RWPE1 (cell line): ENCODE measurements at regions not wholly inside any gene's neighbourhood (a gene's known extent, or its start where the extent isn't known, plus 50 kb on each side); places are given as distances from the start of the nearest gene placed in this dataset.

Source experiments
- CTCF ChIA-PET: fragments of 350-600 bp; sonication (Branson Sonifier 250); formaldehyde crosslinking; extraction: SDS; loops from one replicate; lab custom pipeline; 2021; lab: Yijun Ruan, JAX
- POLR2A ChIA-PET: fragments of 400-600 bp; formaldehyde crosslinking; extraction: SDS; loops from one replicate; lab custom pipeline; 2020; ENCODE audit warnings: antibody characterized with exemption; ENCODE audit not compliant: low non-redundant PET; lab: Yijun Ruan, JAX
- DNase-seq: peaks from one replicate; pipeline ENCODE4 v3.0.0; 2012; ENCODE audit warnings: low spot score
- H3K27ac ChIP-seq: fragments of 450-650 bp; 2 replicates; pipeline ENCODE4 v1.5.1; 2017
- TF ChIP-seq, protein P1 (sequence below): fragments of 450-650 bp; conservative IDR thresholded peaks from 2 replicates; pipeline ENCODE4 v1.5.1; 2017; ENCODE audit warnings: low read depth, mild to moderate bottlenecking

DNA sequence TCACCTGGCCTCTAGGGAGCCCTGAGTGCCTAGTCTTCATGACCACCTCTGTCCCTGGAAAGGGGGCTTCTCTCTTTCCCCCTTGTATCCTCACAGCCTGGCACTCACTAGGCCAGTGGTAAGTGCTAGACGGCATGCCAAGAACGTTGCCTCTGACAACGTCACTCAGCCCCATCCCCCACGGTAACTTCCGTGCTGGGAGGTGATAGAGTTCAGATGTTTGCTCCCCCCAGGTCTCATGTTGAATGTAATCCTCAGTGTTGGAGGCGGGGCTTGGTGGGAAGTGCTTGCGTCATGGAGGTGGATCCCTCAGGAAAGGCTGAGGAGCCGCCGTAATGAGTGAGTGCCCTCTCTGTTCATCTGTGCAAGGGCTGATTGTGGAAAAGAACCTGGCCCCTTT, 343.3 kb upstream of the MKI67 start:
- TF ChIP-seq, protein P1, sequence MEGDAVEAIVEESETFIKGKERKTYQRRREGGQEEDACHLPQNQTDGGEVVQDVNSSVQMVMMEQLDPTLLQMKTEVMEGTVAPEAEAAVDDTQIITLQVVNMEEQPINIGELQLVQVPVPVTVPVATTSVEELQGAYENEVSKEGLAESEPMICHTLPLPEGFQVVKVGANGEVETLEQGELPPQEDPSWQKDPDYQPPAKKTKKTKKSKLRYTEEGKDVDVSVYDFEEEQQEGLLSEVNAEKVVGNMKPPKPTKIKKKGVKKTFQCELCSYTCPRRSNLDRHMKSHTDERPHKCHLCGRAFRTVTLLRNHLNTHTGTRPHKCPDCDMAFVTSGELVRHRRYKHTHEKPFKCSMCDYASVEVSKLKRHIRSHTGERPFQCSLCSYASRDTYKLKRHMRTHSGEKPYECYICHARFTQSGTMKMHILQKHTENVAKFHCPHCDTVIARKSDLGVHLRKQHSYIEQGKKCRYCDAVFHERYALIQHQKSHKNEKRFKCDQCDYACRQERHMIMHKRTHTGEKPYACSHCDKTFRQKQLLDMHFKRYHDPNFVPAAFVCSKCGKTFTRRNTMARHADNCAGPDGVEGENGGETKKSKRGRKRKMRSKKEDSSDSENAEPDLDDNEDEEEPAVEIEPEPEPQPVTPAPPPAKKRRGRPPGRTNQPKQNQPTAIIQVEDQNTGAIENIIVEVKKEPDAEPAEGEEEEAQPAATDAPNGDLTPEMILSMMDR: no peak
- ChIA-PET CTCF (no interaction called here), POLR2A (no interaction called here)
- DNase-seq: no peak
- no peak overlapping the region for H3K27ac ChIP-seq

DNA sequence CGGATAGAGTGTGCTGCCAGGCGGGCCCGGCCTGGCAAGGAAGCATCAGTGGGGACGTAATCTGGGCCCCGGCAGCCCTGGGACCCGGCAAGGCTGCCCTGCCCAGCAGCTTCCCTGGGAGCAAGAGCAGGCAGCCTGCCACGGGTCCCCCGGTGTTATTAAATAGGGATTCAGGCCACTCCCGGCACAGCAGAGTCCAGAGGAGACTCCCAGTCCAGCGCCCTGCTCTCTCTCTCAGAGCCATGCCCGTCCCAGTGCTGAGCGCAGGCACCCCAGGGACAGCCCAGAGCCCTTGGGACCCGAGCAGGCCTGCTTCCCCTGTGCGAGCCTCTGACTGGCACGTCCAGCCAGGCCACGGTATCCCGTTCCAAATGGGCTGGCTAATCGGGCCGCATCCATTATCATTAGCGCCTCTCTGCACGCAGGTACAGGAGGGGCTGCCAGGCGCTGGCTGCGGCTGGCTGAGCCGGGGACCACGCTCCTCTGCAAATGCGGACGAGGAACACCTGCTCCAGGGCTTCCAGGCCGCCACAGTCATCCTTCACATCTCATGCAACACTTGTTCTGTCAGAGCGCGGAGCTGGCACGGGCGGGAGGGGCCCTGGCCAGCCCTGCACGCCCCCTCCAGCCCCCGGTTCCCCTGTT, 344.2 kb upstream of the MKI67 start:
- POLR2A ChIA-PET: no interaction called here
- TF ChIP-seq, protein P1: no peak
- CTCF ChIA-PET: no interaction called here
- no peak for DNase-seq
- H3K27ac ChIP-seq: no peak overlapping the region

DNA sequence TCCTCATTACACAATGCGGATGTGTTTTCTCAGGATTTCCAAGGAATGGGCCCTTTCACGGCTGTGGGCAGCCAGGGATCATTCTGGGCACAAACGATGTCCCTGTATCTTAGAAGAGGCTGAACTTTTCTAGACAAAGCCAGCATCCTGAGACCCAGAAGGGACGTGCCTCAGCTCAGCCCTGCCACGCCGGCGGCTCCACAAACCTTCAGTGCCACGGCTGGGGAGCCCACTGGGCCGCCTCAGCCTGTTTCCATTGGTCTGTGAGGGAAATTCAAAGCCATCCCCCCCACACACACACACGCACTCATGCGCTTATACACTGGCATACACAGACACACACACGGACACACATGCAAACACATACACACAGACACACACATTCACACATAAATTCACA, 344.9 kb upstream of the MKI67 start:
- ChIA-PET CTCF (no interaction called here), POLR2A (no interaction called here)
- no peak for DNase-seq
- TF ChIP-seq, protein P1: no peak
- H3K27ac ChIP-seq: no peak overlapping the region

DNA sequence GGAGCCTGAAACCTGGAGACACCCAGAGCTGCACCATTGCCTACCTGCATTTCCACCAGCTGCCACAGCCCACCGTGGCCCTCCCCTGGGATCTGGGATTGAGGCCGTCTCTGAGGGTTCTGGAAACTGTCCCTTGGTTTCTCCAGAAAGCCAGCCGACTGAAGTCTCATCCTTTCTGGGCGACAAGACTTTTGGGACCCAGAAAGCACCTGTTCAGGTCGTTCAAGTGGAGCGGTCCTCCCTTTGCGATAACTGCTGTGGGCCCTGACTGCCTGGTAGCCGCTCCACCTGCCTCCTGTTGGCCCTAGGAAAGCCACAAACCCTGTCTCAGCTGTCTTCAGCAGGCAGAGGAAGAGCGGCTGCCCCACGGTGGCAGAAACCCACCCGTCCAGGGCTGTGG, 346.0 kb upstream of the MKI67 start:
- ChIA-PET POLR2A (no interaction called here), CTCF (no interaction called here)
- DNase-seq: no peak
- TF ChIP-seq, protein P1: no peak
- no peak overlapping the region for H3K27ac ChIP-seq

DNA sequence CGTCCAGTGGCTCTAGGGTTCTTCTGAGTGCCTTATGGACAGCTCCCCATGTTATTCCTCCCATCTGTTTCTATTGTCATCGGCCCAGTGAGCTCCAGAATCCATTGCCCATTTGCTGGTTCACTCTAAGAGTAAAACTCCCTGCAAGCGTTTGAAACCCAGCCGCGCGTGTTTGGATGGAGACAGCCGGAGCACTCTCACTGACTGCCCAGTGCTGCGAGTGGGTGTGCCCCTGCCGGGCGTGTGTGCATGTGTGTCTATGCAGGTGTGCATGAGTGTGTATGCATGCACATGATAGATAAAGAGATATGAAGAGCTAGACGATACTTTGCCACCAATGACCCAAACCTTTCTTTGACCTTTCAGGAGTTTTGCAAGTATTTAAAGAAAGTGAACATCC, 347.2 kb upstream of the MKI67 start:
- ChIA-PET POLR2A (no interaction called here), CTCF (no interaction called here)
- DNase-seq: no peak
- H3K27ac ChIP-seq: no peak overlapping the region
- TF ChIP-seq, protein P1: no peak

DNA sequence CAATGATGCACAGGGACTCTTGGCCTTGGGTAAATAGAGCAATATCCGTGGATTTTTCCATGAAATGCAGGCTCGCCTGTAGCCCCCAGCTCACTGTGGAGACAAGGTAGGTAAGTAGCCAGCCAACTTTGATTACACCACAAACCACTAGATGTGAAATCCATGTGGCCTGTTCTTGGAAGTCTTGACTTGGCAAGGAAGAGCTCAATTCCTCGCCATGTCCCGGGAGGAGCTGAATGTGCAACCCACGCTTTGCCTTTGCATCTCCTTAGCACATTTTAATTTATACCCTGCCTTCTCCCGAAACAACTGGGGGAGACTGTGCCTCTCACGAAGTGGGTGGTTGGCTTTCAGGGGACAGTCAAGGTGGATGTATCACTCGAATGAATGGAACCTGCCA, 347.7 kb upstream of the MKI67 start:
- H3K27ac ChIP-seq: no peak overlapping the region
- TF ChIP-seq, protein P1: no peak
- CTCF ChIA-PET: no interaction called here
- POLR2A ChIA-PET: no interaction called here
- DNase-seq: no peak
